Adrenal gland (tissue), 5 donors: ENCODE measurements at regions not wholly inside any gene's neighbourhood (a gene's known extent, or its start where the extent isn't known, plus 50 kb on each side); places are given as distances from the start of the nearest gene placed in this dataset.

Experiments
- POLR2A ChIP-seq, 2 donors: fragments of 450-650 bp; IDR thresholded peaks; one replicate each; pipeline ENCODE4 v1.6.1; 2017; ENCODE audit warnings: antibody characterized with exemption in 2 of 2, mild to moderate bottlenecking in 2 of 2, moderate library complexity in 1 of 2
- TF ChIP-seq, protein P1 (sequence below), 6 experiments: fragments of 450-650 bp in 4 of 6; fragments of 200-600 bp in 2 of 6; sonication (generic) in 1 of 6; IDR thresholded peaks; 1 replicate in 5 of 6; 2 replicates in 1 of 6; pipeline versions ENCODE4 v1.5.1 to v1.8.0; 2016 to 2021; ENCODE audit warnings: antibody characterized with exemption in 6 of 6, mild to moderate bottlenecking in 2 of 6, moderate library complexity in 1 of 6
- donor health status: DM: no; HTN: no; CAD: no.

DNA sequence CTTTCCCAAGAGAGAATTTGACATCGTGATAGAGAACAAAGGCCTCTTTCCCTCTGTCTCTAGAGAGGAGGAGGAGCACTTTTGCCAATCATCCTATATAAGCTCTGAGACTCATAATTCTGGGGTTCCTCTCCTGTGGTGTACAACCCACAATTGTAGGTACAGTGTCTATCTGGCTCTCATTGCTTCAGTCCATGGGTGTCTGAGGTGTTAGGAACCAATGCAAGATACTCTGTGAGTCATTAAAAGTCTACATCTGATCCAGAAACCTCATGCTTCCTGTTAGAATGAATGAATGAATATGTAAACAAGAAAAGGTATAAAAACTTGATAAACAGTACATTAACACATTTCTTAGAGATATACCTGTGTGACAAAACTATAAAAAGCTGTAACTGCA lies 356.7 kb downstream of the QKI start:
- no peak for TF ChIP-seq POLR2A (IDR thresholded peaks at IDR 0.05)
- TF ChIP-seq, protein P1, sequence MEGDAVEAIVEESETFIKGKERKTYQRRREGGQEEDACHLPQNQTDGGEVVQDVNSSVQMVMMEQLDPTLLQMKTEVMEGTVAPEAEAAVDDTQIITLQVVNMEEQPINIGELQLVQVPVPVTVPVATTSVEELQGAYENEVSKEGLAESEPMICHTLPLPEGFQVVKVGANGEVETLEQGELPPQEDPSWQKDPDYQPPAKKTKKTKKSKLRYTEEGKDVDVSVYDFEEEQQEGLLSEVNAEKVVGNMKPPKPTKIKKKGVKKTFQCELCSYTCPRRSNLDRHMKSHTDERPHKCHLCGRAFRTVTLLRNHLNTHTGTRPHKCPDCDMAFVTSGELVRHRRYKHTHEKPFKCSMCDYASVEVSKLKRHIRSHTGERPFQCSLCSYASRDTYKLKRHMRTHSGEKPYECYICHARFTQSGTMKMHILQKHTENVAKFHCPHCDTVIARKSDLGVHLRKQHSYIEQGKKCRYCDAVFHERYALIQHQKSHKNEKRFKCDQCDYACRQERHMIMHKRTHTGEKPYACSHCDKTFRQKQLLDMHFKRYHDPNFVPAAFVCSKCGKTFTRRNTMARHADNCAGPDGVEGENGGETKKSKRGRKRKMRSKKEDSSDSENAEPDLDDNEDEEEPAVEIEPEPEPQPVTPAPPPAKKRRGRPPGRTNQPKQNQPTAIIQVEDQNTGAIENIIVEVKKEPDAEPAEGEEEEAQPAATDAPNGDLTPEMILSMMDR (IDR thresholded peaks at IDR 0.05), result no peak
